ENCODE measurements at regions not wholly inside any gene's neighbourhood (a gene's known extent, or its start where the extent isn't known, plus 50 kb on each side); places are given as distances from the start of the nearest gene placed in this dataset.

GRCh38 chr7:113784956-113785355 lies 133.9 kb downstream of the PPP1R3A start:
- H3K14ac ChIP-seq (replicated peaks; ENCODE audit: low read depth, low read length) = no peak overlapping the region
- H2AK5ac ChIP-seq (ENCODE audit: low read depth, low read length) = no peak overlapping the region
- no peak overlapping the region for H3K4me3 ChIP-seq (ENCODE audit: insufficient read depth, low read depth, low read length)
- no peak overlapping the region for H4K8ac ChIP-seq (ENCODE audit: low read depth in 2 of 2, low read length in 2 of 2)
- H3K9ac ChIP-seq (ENCODE audit: low read depth, low read length) = no peak overlapping the region
- DNase-seq = no peak
- H3K4ac ChIP-seq (ENCODE audit: low read depth, low read length) = no peak overlapping the region
- H3K36me3 ChIP-seq (ENCODE audit: control insufficient read depth, insufficient read depth, low read length) = no peaks in the 10 kb centered on the region
- ATAC-seq (ENCODE audit: low read depth) = no peak
- H4K91ac ChIP-seq (ENCODE audit: insufficient read depth, low read depth, low read length) = no peak overlapping the region
- H2BK15ac ChIP-seq (ENCODE audit: low read depth, low read length) = no peak overlapping the region
- in situ Hi-C loops (cut with MboI; ENCODE audit: low sequenced_read_pairs) = no loop called here
- POLR2A ChIA-PET (ENCODE audit: unreplicated experiment) = no interaction called here
- no peak overlapping the region for H2AFZ ChIP-seq (replicated peaks; ENCODE audit: low read length, poor library complexity)
- H3K79me1 ChIP-seq (ENCODE audit: low read depth in 1 of 2, low read length in 2 of 2) = no peaks in the 10 kb centered on the region
- H4K20me1 ChIP-seq (ENCODE audit: insufficient read depth, low read length) = no peaks in the 10 kb centered on the region
- H3K56ac ChIP-seq (ENCODE audit: extremely low read depth, insufficient read depth, low read length) = no peak overlapping the region
- no peaks in the 10 kb centered on the region for H3K27me3 ChIP-seq (ENCODE audit: control insufficient read depth, insufficient read depth, low read length)
- H3K23ac ChIP-seq (ENCODE audit: low read depth, low read length) = no peak overlapping the region
- no peaks in the 10 kb centered on the region for H3K4me1 ChIP-seq (ENCODE audit: control insufficient read depth, insufficient read depth, low read length)
- intact Hi-C loops (cut with micrococcal nuclease) = no loop called here
- no peaks in the 10 kb centered on the region for H3K9me3 ChIP-seq (ENCODE audit: control insufficient read depth, insufficient read depth, low read length)
- CTCF ChIA-PET = no interaction called here
- WGBS, 2 experiments (ENCODE audit: extremely low coverage in 2 of 2, insufficient read length in 1 of 2) = no CpG with 5 or more reads among the region's 3 CpGs
- BruUV-seq (replicated peaks) = no TSS peak
- dilution Hi-C loops (cut with HindIII; ENCODE audit: low sequenced_read_pairs, unreplicated experiment) = no loop called here
- 0 out of 2 replicates have a peak overlapping the region, but pooled peaks have one; percentile 24 for H2BK20ac ChIP-seq (ENCODE audit: low read depth, low read length)
- H3K27ac ChIP-seq (ENCODE audit: insufficient read depth, low read length) = no peak overlapping the region
- no peak overlapping the region for H4K5ac ChIP-seq (ENCODE audit: low read depth, low read length)
- no peak overlapping the region for H2AK9ac ChIP-seq (replicated peaks; ENCODE audit: low read depth, low read length, poor library complexity)
- TF ChIP-seq ELK1 (IDR thresholded peaks at IDR 0.05; ENCODE audit: borderline replicate concordance, low read depth, low read length) = no peak
- no peak for TF ChIP-seq RCOR1 (IDR thresholded peaks at IDR 0.05; ENCODE audit: insufficient replicate concordance, low read length)
- no peak for TF ChIP-seq RAD21 (IDR thresholded peaks at IDR 0.05; ENCODE audit: low read length)
- TF ChIP-seq NFE2L2 (IDR thresholded peaks at IDR 0.05; ENCODE audit: low read depth, low read length) = no peak
- no peak for TF ChIP-seq USF2 (IDR thresholded peaks at IDR 0.05; ENCODE audit: low read depth, low read length)
- no peak for TF ChIP-seq SMC3 (IDR thresholded peaks at IDR 0.05; ENCODE audit: low read depth, low read length)
- no peak for TF ChIP-seq BHLHE40 (IDR thresholded peaks at IDR 0.05; ENCODE audit: low read depth, low read length)
- TF ChIP-seq MXI1 (IDR thresholded peaks at IDR 0.05; ENCODE audit: borderline replicate concordance, low read depth, low read length) = no peak
- no peak for TF ChIP-seq CEBPB (IDR thresholded peaks at IDR 0.05; ENCODE audit: low read depth, low read length)
- TF ChIP-seq CHD1 (IDR thresholded peaks at IDR 0.05; ENCODE audit: low read depth, low read length) = no peak
- TF ChIP-seq MAZ (IDR thresholded peaks at IDR 0.05; ENCODE audit: borderline replicate concordance, low read depth, low read length) = no peak
- TF ChIP-seq CTCF (conservative IDR thresholded peaks at IDR 0.05; ENCODE audit: low read depth, low read length) = no peak
- no peak for TF ChIP-seq RFX5 (IDR thresholded peaks at IDR 0.05; ENCODE audit: low read depth, low read length)
- no peak for TF ChIP-seq POLR2A (IDR thresholded peaks at IDR 0.05; ENCODE audit: low read depth, low read length)
- TF ChIP-seq MAFK (IDR thresholded peaks at IDR 0.05; ENCODE audit: low read depth, low read length) = no peak
- TF ChIP-seq FOS (IDR thresholded peaks at IDR 0.05; ENCODE audit: low read depth, low read length) = no peak
- no peak overlapping the region for H2BK5ac ChIP-seq (ENCODE audit: low read depth, low read length, poor library complexity, severe bottlenecking)
- H3K4me2 ChIP-seq (ENCODE audit: low read depth, low read length) = no peak overlapping the region
- H3K9me1 ChIP-seq (ENCODE audit: insufficient read depth, low read length) = no peaks in the 10 kb centered on the region
- no peak overlapping the region for H3K18ac ChIP-seq (ENCODE audit: low read depth, low read length)
- H2BK120ac ChIP-seq (ENCODE audit: low read depth, low read length) = no peak overlapping the region

Data from IMR-90 (cell line).